HG03439 (cell line): ENCODE measurements at regions not wholly inside any gene's neighbourhood (a gene's known extent, or its start where the extent isn't known, plus 50 kb on each side); places are given as distances from the start of the nearest gene placed in this dataset.
"Not testable (repeated sequence)": the region's sequence is repeated elsewhere in the genome, so short reads cannot be mapped to it uniquely, and the experiment has no call there.

Source experiments
- ATAC-seq: cut with Tn5 transposase; IDR thresholded peaks from one replicate; pipeline ENCODE4 v1.9.1; 2021; ENCODE audit warnings: mild to moderate bottlenecking, moderate library complexity; ENCODE audit not compliant: unreplicated experiment

GRCh38 chr4:3380336-3380735 is 61.4 kb upstream of the HGFAC start:
- not testable (repeated sequence) for ATAC-seq

- not testable (repeated sequence) for ATAC-seq
Measured at GRCh38 chr4:3381208-3381607, 60.6 kb upstream of the HGFAC start.

GRCh38 chr4:3382251-3382650 is 59.5 kb upstream of the HGFAC start:
- no peak for ATAC-seq

GRCh38 chr4:3384391-3384770 is 57.4 kb upstream of the HGFAC start:
- no peak for ATAC-seq

GRCh38 chr4:3384771-3385710 is 56.7 kb upstream of the HGFAC start:
- ATAC-seq: no peak

- ATAC-seq: no peak
Measured at GRCh38 chr4:3385711-3386420, 55.9 kb upstream of the HGFAC start.

- ATAC-seq: no peak
Measured at GRCh38 chr4:3386526-3386925, 55.2 kb upstream of the HGFAC start.

- peak; percentile 58 for ATAC-seq
Measured at GRCh38 chr4:3387154-3387942, 54.4 kb upstream of the HGFAC start.

- peak; percentile 30 for ATAC-seq
Measured at GRCh38 chr4:3387943-3388361, 53.8 kb upstream of the HGFAC start.

GRCh38 chr4:3388471-3389232 is 53.1 kb upstream of the HGFAC start:
- peak; percentile 57 for ATAC-seq

- ATAC-seq: no peak
Measured at GRCh38 chr4:3389233-3390215, 52.2 kb upstream of the HGFAC start.

GRCh38 chr4:3390288-3390811 is 51.4 kb upstream of the HGFAC start:
- ATAC-seq: no peak

GRCh38 chr4:3391422-3391821 is 50.3 kb upstream of the HGFAC start:
- ATAC-seq: no peak
